T-cell (primary cell): ENCODE measurements at regions not wholly inside any gene's neighbourhood (a gene's known extent, or its start where the extent isn't known, plus 50 kb on each side); places are given as distances from the start of the nearest gene placed in this dataset.

Experiments
- ATAC-seq, 4 experiments: fragments of 200-7000 bp in 3 of 4; fragments of 150-1000 bp in 1 of 4; cut with Tn5 transposase; replicated peaks in 1 of 4; 1 replicate in 3 of 4; 2 replicates in 1 of 4; pipeline ENCODE4 v1.10.0; 2021; ENCODE audit warnings: moderate library complexity in 3 of 4, mild to moderate bottlenecking in 2 of 4, moderate number of reproducible peaks in 1 of 4
- CTCF ChIA-PET, 2 donors: fragments of 300-600 bp; sonication (Branson Sonifier 250); formaldehyde crosslinking; loops; one replicate each; lab custom pipeline; 2022; ENCODE audit warnings: antibody characterized with exemption in 2 of 2; lab: Charles Lee
- POLR2A ChIA-PET, 2 donors: fragments of 300-600 bp; sonication (Branson Sonifier 250); formaldehyde crosslinking; loops; one replicate each; lab custom pipeline; 2022; ENCODE audit warnings: antibody characterized with exemption in 2 of 2; lab: Charles Lee
- DNase-seq, 35 experiments: peaks; one replicate each; pipeline versions ENCODE4 v3.0.0 to v3.0.0-alpha.2; 2013 to 2023
- H3K27ac ChIP-seq: one replicate; pipeline ENCODE4 v1.5.1; 2013; ENCODE audit warnings: low read length
- H3K27me3 ChIP-seq, 2 experiments: replicated peaks in 1 of 2; 1 replicate in 1 of 2; 2 replicates in 1 of 2; pipeline versions ENCODE4 v1.6.1 to v1.7.0; 2013; ENCODE audit warnings: low read length in 1 of 2, mixed read lengths in 1 of 2; ENCODE audit not compliant: control insufficient read depth in 2 of 2, insufficient read depth in 2 of 2; ENCODE audit errors: extremely low read depth in 1 of 2
- H3K36me3 ChIP-seq, 2 donors: 1 replicate in 1 of 2; 2 replicates in 1 of 2; pipeline versions ENCODE4 v1.6.1 to v1.7.0; 2013; ENCODE audit warnings: low read length in 1 of 2; ENCODE audit not compliant: control insufficient read depth in 2 of 2, insufficient read depth in 1 of 2; ENCODE audit errors: extremely low read depth in 1 of 2
- H3K4me1 ChIP-seq, 2 experiments: 1 replicate in 1 of 2; 2 replicates in 1 of 2; pipeline versions ENCODE4 v1.6.1 to v1.7.0; 2013; ENCODE audit warnings: low read length in 2 of 2, mixed read lengths in 1 of 2; ENCODE audit not compliant: insufficient read depth in 2 of 2, control insufficient read depth in 1 of 2; ENCODE audit errors: extremely low read depth in 1 of 2
- H3K4me3 ChIP-seq, 2 donors: 1 replicate in 1 of 2; 2 replicates in 1 of 2; pipeline versions ENCODE4 v1.5.1 to v1.7.0; 2013; ENCODE audit warnings: mild to moderate bottlenecking in 2 of 2, low read length in 1 of 2, moderate library complexity in 1 of 2; ENCODE audit not compliant: control insufficient read depth in 1 of 2; ENCODE audit errors: extremely low read depth in 1 of 2
- H3K9me3 ChIP-seq: 2 replicates; pipeline ENCODE4 v1.7.0; 2013
- H3K27ac Mint-ChIP-seq, 2 donors: one replicate each; pipeline ENCODE4 v1.8.0; 2020 to 2021; ENCODE audit warnings: mild to moderate bottlenecking in 2 of 2, mixed read lengths in 2 of 2
- H3K27me3 Mint-ChIP-seq, 2 donors: one replicate each; pipeline ENCODE4 v1.8.0; 2021 to 2022; ENCODE audit warnings: mixed read lengths in 2 of 2
- H3K36me3 Mint-ChIP-seq: one replicate; pipeline ENCODE4 v1.8.0; 2021; ENCODE audit warnings: mixed read lengths
- H3K4me1 Mint-ChIP-seq, 3 donors: one replicate each; pipeline ENCODE4 v1.8.0; 2020 to 2022; ENCODE audit warnings: mixed read lengths in 3 of 3, mild to moderate bottlenecking in 1 of 3
- H3K4me3 Mint-ChIP-seq, 3 donors: one replicate each; pipeline ENCODE4 v1.8.0; 2020 to 2022; ENCODE audit warnings: mild to moderate bottlenecking in 3 of 3, mixed read lengths in 3 of 3, moderate library complexity in 3 of 3
- H3K9me3 Mint-ChIP-seq, 3 donors: one replicate each; pipeline ENCODE4 v1.8.0; 2020 to 2022; ENCODE audit warnings: mixed read lengths in 3 of 3
- WGBS: methylation state at CpG from one replicate; pipeline ENCODE4 v1.1.5; 2013; ENCODE audit warnings: missing lambda C conversion rate; ENCODE audit not compliant: insufficient coverage; 5-methylcytosine and 5-hydroxymethylcytosine counted together

DNA sequence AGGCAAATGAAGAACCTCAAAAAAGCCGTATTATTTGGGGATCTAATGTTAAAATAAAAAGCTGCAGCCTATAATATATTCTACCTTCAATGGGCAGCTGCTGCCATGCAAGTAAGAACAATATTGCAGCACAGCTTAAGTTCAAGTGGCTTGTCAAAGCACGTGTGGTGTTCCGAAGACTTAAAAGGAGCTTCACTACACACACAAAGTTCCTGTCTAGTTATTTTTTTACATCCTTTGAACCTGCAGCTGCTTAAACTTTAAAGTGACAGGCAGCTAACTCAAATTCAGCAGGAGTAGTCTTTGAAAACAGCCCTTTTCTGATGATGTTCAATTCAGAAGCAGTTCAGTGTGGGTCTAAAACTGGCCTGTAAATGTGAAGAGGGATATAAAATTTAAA, 85.8 kb upstream of the XIRP2 start:
- peaks cover 23 to 24% (median 24%) of the 10 kb centered on the region in 3 donors for H3K4me1 Mint-ChIP-seq
- WGBS, result 0% methylated on average over 2 of the region's 3 CpGs
- peak; percentile 66 to 93 (median 80) for ATAC-seq
- no peak overlapping the region for H3K27ac ChIP-seq
- peak overlapping the region; percentile 23 to 69 for H3K27ac Mint-ChIP-seq
- no peaks in the 10 kb centered on the region for H3K36me3 Mint-ChIP-seq
- no peak overlapping the region for H3K4me3 ChIP-seq
- peaks cover 7 to 32% of the 10 kb centered on the region in 2 experiments for H3K4me1 ChIP-seq
- no peaks in the 10 kb centered on the region for H3K36me3 ChIP-seq
- no peaks in the 10 kb centered on the region for H3K9me3 ChIP-seq
- no peaks in the 10 kb centered on the region for H3K27me3 Mint-ChIP-seq
- no peaks in the 10 kb centered on the region for H3K27me3 ChIP-seq
- peaks cover 0 to 4% (median 4%) of the 10 kb centered on the region in 3 donors for H3K9me3 Mint-ChIP-seq
- POLR2A ChIA-PET, result interaction anchor here in 1 of 2 donors (0.7 kb wide), 1 partner anchor 13 kb away, joined by 3 read pairs; no protein-coding TSS in a partner anchor
- DNase-seq, result peak in 4 of 35 experiments; percentile 1 to 44 (median 6)
- CTCF ChIA-PET, result no interaction called here
- H3K4me3 Mint-ChIP-seq, result peak overlapping the region in 1 of 3 donors; percentile 57

DNA sequence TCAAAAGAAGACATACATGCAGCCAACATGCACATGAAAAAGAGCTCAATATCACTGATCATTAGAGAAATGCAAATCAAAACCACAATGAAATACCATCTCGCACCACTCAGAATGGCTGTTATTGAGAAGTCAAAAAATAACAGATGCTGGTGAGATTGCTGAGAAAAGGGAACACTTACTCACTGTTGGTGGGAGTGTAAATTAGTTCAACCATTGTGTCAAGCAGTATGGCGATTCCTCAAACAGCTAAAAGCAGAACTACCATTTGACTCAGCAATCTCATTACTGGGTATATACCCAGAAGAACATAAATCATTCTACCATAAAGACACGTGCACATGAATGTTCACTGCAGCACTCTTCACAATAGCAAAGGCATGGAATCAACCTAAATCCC, 95.5 kb upstream of the XIRP2 start:
- no peaks in the 10 kb centered on the region for H3K4me1 ChIP-seq
- ChIA-PET CTCF (no interaction called here), POLR2A (no interaction called here)
- H3K9me3 Mint-ChIP-seq, result peaks cover 0 to 24% (median 19%) of the 10 kb centered on the region in 3 donors
- no peak overlapping the region for H3K4me3 ChIP-seq
- DNase-seq (no peak), ATAC-seq (no peak)
- no CpG with 5 or more reads among the region's 3 CpGs for WGBS
- no peaks in the 10 kb centered on the region for H3K9me3 ChIP-seq
- H3K27ac ChIP-seq, result no peak overlapping the region
- H3K36me3 Mint-ChIP-seq, result no peaks in the 10 kb centered on the region
- H3K36me3 ChIP-seq, result no peaks in the 10 kb centered on the region
- no peaks in the 10 kb centered on the region for H3K27me3 Mint-ChIP-seq
- no peak overlapping the region for H3K27ac Mint-ChIP-seq
- no peaks in the 10 kb centered on the region for H3K27me3 ChIP-seq
- no peak overlapping the region for H3K4me3 Mint-ChIP-seq
- H3K4me1 Mint-ChIP-seq, result no peaks in the 10 kb centered on the region

DNA sequence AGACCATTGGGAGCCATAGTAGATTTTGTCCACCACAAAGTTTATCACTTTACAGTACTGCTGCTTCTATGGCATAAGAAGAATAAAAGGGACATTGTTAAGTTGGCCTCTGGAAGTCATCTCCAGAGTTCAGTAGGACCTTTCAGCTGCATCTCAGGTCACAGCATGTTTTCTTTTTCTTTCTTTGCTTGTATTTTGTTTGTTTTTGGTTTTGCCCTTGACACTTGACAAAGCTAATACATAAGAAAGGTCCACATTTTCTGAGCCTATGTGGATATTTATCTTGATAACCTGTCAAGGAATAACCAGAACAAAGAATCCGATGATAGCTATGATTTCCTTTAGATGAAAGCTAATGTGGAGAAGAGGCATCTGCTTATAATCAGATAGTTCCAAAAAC, 101.6 kb upstream of the XIRP2 start:
- peaks cover 0 to 17% (median 12%) of the 10 kb centered on the region in 3 donors for H3K9me3 Mint-ChIP-seq
- Histone ChIP-seq H3K4me1 (no peaks in the 10 kb centered on the region), H3K27me3 (no peaks in the 10 kb centered on the region), H3K4me3 (no peak overlapping the region), H3K36me3 (no peaks in the 10 kb centered on the region), H3K27ac (no peak overlapping the region), H3K9me3 (no peaks in the 10 kb centered on the region)
- WGBS, result no CpG with 5 or more reads among the region's 1 CpG
- DNase-seq (no peak), ATAC-seq (no peak)
- POLR2A ChIA-PET, result no interaction called here
- H3K4me3 Mint-ChIP-seq, result no peak overlapping the region
- no peaks in the 10 kb centered on the region for H3K36me3 Mint-ChIP-seq
- CTCF ChIA-PET, result no interaction called here
- H3K27ac Mint-ChIP-seq, result no peak overlapping the region
- no peaks in the 10 kb centered on the region for H3K4me1 Mint-ChIP-seq
- H3K27me3 Mint-ChIP-seq, result no peaks in the 10 kb centered on the region

DNA sequence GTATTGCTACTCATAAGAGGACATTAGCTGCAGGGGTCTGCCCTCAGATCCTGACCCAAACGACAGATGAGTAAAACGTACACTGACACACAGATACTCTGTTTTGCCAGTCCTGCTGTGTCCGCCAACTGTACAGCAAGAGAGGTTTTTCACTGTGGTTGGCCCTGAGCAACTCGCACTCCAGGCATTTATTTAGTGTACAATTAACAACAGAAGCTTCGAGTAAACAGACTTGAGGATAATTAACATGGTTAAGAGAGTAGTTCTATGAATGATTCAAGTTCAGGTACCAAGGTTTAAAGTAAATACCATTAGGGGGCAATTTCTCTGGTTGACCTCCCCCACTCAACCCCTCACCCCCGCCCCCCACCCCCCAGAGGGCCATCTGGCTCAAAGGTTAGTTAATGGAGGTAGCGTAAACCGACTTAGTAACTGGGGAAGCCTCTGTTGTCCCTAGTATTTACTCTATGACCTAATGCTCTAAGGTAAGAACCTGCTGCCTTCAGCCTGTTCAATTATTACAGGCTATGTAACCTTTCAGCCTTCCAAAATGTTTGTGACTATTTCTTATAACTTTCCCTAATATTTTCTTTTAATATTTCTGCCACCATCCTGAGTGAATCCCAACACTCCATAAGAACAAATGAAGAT, 103.9 kb upstream of the XIRP2 start:
- Histone ChIP-seq H3K27me3 (no peaks in the 10 kb centered on the region), H3K9me3 (no peaks in the 10 kb centered on the region), H3K36me3 (no peaks in the 10 kb centered on the region), H3K27ac (no peak overlapping the region), H3K4me3 (no peak overlapping the region), H3K4me1 (no peaks in the 10 kb centered on the region)
- Mint-ChIP-seq H3K9me3 (no peaks in the 10 kb centered on the region), H3K27ac (no peak overlapping the region), H3K36me3 (no peaks in the 10 kb centered on the region), H3K4me1 (no peaks in the 10 kb centered on the region), H3K4me3 (no peak overlapping the region), H3K27me3 (peaks cover 0 to 3% of the 10 kb centered on the region in 2 donors)
- CTCF ChIA-PET, result no interaction called here
- 80% methylated on average over 4 of the region's 8 CpGs for WGBS
- ATAC-seq, result no peak
- DNase-seq, result no peak
- POLR2A ChIA-PET, result no interaction called here

DNA sequence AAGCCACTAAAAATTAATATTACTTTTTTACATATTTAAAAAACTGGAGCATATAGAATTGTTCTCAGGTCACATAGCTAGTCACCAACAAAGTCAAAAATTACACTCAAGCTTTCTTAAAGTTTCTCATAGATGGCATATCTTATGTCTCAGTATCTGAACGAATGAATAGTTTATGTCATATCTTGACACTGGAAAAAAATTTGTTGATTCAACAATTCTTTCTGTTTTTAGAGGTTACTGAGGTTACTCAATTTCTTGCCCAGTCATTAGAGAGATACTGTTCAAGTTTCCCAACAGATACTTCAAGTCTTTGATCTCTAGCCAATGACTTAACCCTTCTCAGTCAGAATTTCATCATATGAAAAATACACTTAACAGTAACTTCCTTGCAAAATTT, 113.1 kb upstream of the XIRP2 start:
- no CpG with 5 or more reads among the region's 1 CpG for WGBS
- Histone ChIP-seq H3K4me3 (no peak overlapping the region), H3K27me3 (no peaks in the 10 kb centered on the region), H3K36me3 (no peaks in the 10 kb centered on the region), H3K27ac (no peak overlapping the region), H3K9me3 (no peaks in the 10 kb centered on the region), H3K4me1 (no peaks in the 10 kb centered on the region)
- H3K9me3 Mint-ChIP-seq, result no peaks in the 10 kb centered on the region
- no peak overlapping the region for H3K4me3 Mint-ChIP-seq
- CTCF ChIA-PET, result no interaction called here
- no peaks in the 10 kb centered on the region for H3K27me3 Mint-ChIP-seq
- POLR2A ChIA-PET, result no interaction called here
- H3K4me1 Mint-ChIP-seq, result peaks cover 0 to 6% (median 0%) of the 10 kb centered on the region in 3 donors
- no peak for DNase-seq
- ATAC-seq, result no peak
- no peak overlapping the region for H3K27ac Mint-ChIP-seq
- no peaks in the 10 kb centered on the region for H3K36me3 Mint-ChIP-seq

DNA sequence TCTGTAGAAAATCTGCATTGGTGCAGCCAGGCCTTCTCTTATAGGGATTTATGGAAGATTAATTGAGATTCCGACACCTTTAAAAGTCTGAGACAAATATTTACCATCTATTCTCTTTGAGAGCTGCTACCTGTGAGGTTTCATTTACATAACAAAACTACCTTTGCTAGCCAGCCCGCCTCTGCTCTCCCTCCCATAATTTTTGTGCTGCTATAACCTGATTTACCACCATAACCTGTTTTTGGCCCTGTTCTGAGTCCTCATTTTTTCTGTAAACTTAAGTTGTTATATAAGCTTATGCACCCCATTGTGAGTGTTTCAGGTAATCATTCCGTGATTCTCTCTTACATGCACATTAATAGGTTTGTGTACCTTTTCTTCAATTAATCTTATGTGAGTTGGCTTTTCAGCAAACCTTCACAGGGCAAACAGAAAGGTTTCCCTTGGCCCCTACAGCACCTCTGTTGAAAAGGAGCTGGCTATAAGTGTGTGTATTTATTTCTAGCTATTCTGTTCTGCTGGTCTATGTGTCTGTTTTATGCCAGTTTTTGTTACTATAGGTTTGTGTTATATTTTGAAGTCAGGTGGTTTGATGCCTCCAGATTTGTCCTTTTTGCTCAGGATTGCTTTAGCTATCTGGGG, 114.9 kb upstream of the XIRP2 start:
- CTCF ChIA-PET, result interaction anchor here in 1 of 2 donors (0.5 kb wide), 1 partner anchor 1350 kb away, joined by 5 read pairs; no protein-coding TSS in a partner anchor
- no peaks in the 10 kb centered on the region for H3K27me3 Mint-ChIP-seq
- Histone ChIP-seq H3K4me3 (no peak overlapping the region), H3K4me1 (no peaks in the 10 kb centered on the region), H3K9me3 (no peaks in the 10 kb centered on the region), H3K27me3 (no peaks in the 10 kb centered on the region), H3K27ac (no peak overlapping the region), H3K36me3 (no peaks in the 10 kb centered on the region)
- H3K36me3 Mint-ChIP-seq, result no peaks in the 10 kb centered on the region
- DNase-seq (no peak), ATAC-seq (no peak)
- H3K4me3 Mint-ChIP-seq, result no peak overlapping the region
- H3K27ac Mint-ChIP-seq, result no peak overlapping the region
- peaks cover 0 to 6% (median 0%) of the 10 kb centered on the region in 3 donors for H3K4me1 Mint-ChIP-seq
- H3K9me3 Mint-ChIP-seq, result peaks cover 0 to 9% (median 0%) of the 10 kb centered on the region in 3 donors
- POLR2A ChIA-PET, result no interaction called here
- no CpG with 5 or more reads among the region's 3 CpGs for WGBS
